NCI-H128 (cell line): ENCODE measurements at regions not wholly inside any gene's neighbourhood (a gene's known extent, or its start where the extent isn't known, plus 50 kb on each side); places are given as distances from the start of the nearest gene placed in this dataset.

Experiments
- DNase-seq: peaks from one replicate; lab custom pipeline; 2025; ENCODE audit not compliant: unreplicated experiment; lab: John Stamatoyannopoulos, UW

DNA sequence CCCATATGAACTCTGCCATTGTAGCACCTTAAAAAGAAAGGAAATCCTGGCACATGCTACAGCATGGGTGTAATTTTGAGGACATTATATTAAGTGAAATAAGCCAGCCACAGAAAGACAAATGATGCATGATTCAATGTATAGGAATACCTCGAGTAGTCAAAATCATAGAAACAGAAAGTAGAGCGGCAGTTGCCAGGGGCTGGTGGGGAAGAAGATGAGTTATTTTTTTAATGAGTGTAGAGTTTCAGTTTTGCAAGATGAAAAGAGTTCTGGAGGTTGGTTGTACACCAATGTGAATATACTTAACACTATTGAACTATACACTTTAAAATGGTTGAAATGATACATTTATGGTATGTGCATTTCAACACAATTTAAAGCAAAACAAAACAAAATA is 133.0 kb downstream of the ZDHHC21 start:
- DNase-seq, result no peak

DNA sequence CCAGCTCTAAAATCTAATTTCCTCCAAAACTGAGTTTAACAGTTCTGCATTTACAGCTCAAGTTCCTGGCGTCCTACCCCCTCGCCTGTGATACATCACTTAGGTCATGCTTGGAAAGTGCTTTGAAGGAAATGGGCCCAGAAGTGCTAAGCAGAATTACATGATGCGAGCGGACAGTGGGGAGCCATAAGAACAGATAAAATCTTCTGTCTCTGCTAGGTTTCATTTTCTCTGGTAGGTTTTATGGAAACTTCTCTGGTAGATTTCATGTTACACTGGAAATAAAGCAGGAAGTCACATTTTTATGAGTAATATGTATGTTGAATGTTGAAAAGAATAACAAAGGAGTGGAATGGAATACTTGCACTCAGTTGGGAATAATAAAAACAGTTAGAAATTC is 138.3 kb downstream of the ZDHHC21 start:
- DNase-seq, result no peak

DNA sequence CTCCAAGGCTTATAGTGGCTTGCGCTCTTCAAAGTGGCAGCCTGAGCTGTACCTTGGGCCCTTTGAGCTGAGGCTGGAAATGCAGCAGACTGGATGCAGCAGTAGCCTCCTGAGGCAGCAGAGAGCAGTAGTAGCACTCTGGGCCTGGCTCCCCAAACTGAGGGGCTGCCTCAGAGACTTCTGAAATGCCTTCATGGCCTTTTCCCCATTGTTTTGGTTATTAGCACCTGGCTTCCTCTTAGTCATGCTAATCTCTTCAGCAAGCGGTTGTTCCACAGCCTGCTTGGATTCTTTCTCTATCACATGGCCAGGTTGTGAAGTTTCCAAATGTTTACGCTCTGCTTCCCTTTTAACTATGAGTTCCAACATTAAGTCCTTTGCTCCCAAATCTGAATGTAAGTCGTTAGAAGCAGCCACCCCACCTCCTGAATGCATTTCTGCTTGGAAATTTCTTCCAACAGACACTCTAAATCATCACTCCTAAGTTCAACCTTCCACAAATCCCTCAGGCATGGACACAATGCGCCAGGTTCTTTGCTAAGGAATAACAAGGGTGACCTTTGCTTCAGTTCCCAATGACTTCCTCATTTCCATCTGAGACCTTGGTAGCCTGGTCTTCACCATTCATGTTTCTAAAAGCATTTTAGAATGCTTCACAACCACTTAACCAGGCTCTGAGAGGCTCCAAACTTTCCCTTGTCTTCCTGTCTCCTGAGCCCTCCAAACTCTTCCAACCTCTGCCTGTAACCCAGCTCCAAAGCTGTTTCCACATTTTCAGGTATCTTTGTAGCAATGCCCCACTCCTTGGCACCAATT is 145.8 kb downstream of the ZDHHC21 start:
- DNase-seq, result no peak

DNA sequence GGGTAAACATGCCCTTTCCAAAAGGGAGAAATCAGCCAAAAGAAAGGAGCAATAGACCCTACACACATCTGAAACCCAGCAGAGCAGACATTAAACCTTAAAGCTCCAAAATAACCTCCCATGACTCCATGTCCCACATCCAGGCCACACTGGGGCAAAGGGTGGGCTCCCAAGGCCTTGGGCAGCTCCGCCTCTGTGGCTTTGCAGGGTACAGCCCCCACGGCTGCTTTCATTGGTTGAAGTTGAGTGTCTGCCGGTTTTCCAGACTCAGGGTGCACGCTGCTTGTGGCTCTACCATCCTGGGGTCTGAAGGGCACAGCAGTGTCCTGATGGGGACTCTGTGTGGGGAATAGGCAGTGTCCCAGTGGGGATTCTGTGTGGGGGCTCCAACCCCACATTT is 146.5 kb downstream of the ZDHHC21 start:
- no peak for DNase-seq

DNA sequence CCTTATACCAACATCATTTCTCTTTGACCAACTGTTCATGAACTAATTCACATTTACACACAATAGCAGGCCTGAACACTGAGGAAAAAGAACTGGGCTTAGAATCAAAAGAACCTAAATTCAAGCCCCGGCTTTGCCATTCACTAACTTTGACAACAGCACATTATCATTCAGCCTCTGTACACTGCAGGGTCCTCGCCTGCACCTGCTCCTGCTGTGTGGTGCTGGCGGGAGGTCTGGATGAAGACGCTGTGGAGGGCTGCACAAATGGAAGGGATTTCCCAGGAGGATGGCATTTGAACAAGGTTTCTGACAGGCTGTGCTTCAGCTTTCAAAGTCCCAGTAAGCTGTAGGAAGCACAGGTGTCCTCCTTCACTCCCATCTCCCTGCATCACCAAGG is 151.2 kb downstream of the ZDHHC21 start:
- peak; percentile 37 for DNase-seq

DNA sequence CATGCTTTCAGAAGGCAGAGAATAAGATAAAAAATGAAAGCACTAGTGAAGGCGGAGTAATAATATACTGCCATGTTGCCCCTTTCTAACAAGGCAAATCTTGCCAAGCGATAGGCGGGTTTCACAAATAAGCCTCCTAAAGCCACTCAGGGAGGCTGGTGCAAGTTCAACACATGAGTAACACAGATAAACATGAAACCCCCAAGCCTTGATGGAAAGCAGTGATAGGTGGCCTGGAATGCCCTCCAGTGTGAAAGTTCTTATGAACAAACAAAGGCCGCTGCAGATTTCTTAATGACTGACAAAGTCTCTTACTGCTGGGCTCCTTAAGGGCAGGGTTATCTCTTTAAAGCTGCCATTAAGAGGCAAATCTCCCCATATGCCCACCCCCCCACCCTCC is 154.7 kb downstream of the ZDHHC21 start:
- DNase-seq, result no peak

DNA sequence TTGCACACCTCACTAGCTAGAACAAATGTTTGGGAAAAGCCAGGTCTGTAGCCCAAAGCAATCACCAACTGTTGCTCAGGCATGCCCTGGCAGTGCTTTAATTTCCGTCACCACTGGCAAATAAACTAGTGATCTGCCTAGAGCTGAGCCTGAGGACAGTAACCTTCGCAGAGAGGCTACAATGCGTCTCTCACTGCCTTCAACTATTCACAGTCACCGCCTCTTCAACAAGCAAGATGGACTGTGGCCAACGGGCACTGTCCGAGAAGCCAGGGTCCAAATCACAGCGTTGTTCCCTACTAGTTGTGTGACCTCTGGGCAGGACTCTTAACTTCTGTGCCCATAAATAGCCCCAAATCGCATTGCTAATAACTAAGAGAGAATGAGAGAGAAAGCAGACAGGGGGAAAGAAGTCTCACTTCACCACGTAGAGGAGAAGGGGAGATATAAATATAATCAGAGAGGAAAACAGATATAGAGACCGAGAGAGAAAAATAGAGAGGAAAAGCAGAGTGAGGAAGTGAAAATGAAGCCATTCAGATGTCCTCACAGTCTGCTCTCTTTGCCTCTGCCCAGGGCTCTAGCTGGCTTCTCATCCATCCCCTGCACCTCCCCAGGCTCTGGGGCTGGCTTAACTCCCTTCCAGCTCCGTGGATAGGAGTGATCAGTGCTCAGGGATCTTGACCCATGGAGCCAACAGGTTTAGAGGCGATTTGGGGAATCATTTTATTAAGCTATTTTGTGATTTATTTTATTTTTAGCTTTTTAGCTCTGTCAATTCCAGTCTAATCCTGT is 157.9 kb downstream of the ZDHHC21 start:
- DNase-seq, result no peak

DNA sequence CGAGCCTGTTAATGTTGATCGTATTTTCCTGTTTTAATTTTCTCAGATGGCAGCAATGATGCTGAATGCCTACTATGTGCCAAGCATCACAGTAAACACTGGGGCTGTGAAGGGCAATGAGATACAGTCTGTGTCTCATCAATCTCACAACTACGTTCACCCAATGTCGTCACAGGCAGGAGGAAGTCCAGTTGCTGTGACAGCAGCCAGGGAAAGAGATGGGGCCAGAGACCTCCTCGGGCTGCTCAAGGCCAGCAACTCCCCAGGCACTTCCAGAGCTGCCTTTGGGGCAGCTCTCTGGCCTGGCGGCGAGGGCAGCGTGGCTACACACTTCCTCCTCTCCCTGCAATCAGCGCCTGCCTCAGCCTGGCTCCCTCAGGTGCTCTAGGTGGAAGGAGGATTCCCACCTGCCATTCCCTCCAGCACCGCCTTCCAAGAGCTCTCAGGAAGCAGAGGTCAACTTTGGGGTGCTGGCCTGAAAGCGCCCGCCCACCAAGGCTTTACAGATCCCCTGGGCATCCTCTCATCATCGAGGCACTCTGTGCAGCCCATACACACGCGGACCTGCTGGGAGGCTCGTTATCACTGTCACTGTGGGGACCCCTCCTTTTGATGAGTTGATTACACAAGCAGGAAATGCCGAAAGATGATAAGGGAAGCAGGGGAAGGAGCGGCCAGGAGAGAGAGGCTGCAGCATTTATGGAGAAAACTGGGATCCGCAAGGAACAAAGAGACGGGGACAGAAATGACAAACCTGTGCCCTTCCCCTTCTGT is 159.2 kb downstream of the ZDHHC21 start:
- no peak for DNase-seq

DNA sequence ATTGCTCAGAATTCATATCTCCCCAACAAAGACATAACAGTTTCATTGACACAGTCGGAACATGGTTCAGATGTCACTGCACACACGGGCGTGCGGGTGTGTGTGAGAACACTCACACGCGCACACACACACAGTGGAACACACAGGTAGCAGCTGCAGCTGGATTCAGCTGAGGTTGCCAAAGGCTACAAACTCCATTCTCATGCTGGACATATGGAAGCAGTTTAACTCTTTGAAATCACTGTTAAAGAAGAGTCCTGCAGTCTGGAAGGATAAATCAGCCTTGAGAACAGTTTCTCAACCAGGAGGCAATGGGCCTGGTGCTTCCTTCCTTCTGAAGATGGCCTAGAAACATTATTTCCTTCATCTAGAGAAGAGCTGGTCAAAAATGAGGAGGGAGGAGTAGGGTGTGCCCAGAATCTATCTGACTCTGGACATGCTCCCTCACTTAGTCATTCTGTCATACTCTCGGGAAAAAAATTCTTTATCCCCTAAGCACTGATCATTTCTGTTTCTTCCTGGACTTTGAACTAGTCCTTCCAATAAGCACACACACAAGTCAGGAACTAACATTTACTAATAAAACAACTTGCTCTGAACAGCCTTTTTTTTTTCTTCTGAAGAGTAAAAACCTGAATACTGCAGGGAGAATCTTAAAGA is 160.6 kb downstream of the ZDHHC21 start:
- no peak for DNase-seq

DNA sequence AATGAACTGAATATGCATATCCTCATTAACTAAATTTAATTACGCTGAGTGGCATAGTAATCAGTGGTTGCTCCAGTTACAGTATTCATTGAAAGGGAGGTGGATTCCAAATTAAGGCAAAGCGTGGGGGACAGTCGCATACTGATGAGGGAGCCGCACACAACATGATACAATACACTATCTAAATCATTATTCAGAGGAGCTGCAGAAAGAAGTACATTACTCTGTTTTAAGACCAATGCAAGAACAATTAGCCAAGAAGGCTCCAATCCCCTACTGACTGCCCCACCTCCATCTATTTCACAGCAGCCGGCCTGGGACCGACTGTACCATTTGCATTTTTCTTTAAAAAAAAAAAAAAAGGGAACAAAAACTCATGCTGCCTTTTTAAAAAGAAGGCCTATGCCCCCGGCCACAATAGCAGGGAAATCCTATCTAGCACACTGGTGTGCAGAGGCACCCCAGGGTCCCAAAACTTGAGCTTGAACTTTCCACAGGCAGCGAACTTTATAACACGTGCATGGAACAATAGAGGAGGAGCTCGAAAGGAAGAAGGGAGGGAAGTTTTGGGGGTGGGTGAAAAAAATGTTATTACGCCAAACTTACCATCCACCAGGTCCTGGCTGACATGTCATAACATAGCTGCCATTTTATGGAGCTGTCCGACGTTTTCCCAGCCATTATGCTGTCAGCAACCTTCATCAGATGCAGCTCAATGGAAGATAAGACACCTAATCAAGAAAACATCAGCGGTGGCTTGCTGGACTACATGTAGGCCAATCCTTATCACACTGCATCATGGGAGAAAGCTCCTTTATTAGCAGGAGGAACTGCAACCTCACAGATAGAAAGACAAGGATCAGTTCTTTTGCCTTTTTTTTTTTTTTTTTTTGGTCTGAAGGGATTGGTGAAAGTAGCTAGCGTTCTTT is 161.6 kb downstream of the ZDHHC21 start:
- DNase-seq, result no peak

DNA sequence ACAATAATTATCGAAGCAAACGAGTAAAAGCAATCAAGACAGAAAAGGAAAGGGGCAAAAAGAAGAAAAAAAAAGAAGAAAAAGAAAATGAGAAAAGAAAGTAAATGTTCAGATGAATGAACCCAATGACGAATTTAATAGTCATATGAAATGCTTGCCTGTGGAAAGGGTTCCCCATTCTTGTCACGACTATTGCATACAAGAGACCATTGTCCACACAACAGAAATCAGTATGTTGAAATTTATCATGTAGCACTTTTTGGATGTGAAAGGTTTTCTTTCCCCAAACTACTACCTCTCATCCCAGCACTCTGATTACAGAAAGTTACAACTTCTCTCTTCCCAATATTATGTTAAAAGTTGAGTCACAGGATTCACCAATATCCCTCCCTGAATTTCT is 162.4 kb downstream of the ZDHHC21 start:
- no peak for DNase-seq

DNA sequence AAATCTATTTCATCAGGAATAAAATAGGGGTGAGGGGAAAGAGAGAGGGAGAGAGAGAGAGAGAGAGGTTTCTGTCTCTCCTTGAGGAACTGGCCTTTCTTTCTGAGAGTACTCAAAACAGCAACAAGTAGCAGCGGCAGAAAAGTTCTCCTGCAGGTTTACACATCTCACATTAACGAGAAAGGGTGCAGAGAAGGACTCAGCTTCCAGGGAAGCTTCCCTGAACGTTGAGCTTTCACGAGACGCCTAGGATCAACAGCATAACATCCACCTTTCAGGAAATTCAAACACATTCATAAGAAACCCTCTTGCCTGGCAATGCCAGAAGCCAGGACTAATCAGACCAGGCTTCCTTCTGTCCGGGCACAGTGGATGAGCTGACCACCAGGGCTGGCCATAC is 162.9 kb downstream of the ZDHHC21 start:
- DNase-seq, result no peak

DNA sequence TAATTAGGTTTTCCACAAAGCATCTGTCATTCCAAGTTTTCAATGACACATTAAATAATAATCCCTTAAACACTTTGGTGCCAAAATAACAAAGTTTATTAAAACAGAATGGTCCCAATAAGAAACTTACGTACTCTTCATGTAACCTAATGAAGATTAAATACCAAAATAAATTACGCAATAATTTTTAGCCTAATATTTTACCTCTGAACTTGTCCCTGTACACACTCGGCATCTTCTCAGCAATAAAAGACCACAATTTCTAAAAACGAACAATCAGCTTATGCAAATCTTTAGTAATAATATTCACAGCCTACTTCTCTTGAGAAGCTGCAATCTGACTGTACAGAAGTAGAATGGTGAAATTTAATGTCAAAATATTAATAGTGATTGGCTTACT is 163.6 kb downstream of the ZDHHC21 start:
- no peak for DNase-seq

DNA sequence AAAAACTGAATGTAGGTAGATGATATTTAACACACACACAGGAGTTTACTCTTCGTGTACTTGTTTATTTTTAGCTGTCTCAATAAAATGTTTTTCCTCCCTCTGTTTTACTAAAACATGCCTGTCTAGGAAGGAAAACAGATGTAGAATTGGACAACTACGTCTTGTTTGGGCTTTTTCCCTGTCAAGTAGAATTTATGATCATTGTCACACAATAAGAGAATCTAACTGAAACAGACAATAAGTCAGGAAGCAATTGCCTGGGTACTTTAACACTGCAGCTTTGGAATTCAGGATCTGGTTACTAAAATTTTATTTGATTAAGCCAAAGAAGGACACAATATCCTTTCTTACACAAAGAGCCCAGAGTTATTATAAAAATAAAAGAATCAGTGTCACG is 164.2 kb downstream of the ZDHHC21 start:
- DNase-seq, result no peak

DNA sequence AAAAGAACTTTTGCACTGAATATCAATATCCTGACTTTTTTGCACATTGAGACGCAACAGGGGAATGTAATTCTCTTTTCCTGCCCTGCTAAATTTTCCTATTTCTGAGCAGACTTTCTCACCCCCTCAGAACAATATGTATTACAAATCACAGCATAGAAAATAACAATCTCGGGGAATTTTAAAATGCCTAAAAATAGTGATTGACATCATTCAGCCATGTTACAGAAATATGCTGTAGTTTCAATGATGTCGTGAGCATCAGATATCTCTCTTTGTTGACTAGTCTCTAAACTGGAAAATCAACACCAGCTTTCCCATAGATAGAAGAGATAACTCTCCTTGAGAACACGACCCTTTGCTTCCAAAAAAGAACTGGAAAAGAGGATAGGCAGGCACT is 166.7 kb downstream of the ZDHHC21 start:
- no peak for DNase-seq

DNA sequence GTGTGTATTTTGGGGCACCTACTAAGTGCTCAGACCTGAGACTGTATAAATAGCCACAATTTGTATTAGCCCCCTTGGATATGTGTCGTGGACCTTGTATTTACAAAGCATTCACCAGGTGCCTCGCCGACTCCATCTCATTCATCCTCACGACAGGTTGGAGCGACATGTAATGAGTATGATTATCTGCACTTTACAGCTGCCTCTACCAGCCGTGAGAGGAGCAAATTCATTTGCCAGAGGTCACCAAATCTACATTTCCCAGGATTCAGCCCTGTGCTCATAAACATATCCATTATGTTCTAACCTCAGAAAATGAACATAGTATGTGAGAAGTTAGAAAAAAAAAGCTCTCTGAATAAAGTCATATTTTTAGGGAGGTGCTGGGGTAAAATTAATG is 167.4 kb downstream of the ZDHHC21 start:
- DNase-seq, result no peak

DNA sequence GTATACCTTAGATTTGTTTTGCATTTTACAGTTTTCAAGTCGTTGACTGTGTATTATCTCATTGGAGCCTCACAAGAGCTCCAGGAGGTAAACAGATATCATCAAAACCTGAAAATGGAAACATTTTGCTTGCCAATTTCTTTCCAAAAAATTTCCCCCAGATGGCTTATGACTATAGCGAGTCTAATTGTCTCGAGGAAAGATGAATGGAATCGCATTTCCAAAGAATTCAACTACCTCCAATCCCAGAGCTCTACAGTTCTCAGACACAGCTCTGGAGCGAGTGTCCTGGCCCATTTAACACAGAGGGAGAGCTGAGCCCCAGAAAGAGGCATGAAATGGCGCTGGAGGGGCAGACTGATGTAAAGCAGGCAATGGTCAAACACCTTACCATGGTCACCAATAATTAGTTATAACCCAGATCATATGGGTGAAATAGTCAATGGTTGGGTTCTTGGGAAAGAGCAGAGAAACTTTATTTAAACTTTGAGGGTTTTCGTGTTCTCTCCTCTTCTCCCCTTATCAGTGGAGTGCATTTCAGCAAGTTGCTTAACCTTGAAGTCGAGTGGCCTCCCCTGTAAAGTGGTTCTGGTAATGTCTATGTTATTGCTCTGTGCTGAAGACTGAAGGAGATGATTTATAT is 168.2 kb downstream of the ZDHHC21 start:
- DNase-seq, result no peak

DNA sequence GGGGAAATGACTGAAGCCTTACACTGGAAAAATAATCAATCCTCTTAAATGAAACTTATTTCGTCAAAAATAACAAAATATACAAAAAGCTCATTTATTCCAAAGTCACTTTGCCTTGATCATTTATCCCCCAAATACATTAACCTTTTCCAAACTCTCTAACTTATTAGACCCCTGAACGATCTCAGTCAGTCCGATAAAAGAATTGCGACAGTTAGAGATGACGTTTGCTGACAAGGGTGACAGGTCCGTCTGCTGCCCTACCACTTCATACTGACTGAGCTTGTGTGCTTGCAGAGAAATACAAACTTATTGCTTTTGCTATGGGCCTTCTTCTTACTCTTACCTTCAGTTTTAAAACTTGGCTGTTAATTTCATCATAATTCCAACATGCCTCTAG is 169.7 kb downstream of the ZDHHC21 start:
- no peak for DNase-seq

DNA sequence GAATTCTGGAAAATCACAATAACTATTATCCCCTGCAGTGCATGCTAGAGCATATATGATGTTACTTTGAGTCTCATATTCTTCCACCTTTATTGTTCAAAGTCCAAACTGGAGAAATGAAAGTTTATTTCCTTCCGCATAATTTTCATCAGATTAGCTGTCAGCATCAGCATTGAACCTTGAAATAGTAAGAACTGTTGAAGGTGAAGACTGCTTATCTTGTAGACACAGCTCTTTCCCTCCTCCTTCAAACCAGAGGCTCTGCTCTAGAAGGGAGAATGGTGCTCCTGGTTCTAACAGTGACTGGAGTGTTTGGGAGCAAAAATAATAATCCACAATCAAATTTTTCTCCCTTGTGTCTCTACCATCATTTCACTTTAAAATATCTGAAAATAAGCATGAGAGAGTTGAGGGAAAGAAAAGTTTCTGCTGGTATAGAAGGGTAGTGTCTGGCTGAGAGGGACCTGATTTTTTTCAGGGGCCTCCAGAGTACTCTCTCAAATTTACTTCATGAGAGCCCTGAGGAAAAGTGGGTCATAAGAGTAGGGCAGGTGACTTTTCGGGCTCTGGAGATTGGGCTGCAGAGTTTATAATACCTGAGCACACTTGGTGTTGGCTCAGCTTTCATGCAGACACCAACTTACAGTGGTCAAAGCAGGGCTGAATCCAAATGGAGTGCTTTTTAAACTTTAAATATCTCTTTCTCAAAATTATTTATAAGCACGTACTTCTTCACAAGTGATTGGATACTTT is 170.4 kb downstream of the ZDHHC21 start:
- DNase-seq, result no peak
